BE2C (cell line): ENCODE measurements at regions not wholly inside any gene's neighbourhood (a gene's known extent, or its start where the extent isn't known, plus 50 kb on each side); places are given as distances from the start of the nearest gene placed in this dataset.

ENCODE experiments used
- DNase-seq: peaks from one replicate; pipeline ENCODE4 v3.0.0-alpha.2; 2020
- H3K27me3 ChIP-seq: fragments of 250-450 bp; sonication (Bioruptor Pico); 2 replicates; pipeline ENCODE4 v1.5.1; 2020; ENCODE audit warnings: mild to moderate bottlenecking
- H3K36me3 ChIP-seq: fragments of 250-450 bp; sonication (Bioruptor Pico); 2 replicates; pipeline ENCODE4 v1.5.1; 2020; ENCODE audit warnings: mild to moderate bottlenecking
- H3K4me1 ChIP-seq: fragments of 250-450 bp; sonication (Bioruptor Pico); 2 replicates; pipeline ENCODE4 v1.5.1; 2020
- H3K4me3 ChIP-seq: 2 replicates; pipeline ENCODE4 v1.5.1; 2011; ENCODE audit warnings: low read depth, low read length
- H3K9me3 ChIP-seq: fragments of 250-450 bp; sonication (Bioruptor Pico); 2 replicates; pipeline ENCODE4 v1.5.1; 2020
- CTCF ChIP-seq: IDR thresholded peaks from 2 replicates; pipeline ENCODE4 v1.5.1; 2012; ENCODE audit warnings: mild to moderate bottlenecking, low read depth, low read length

GRCh38 chr17:63095879-63096278 is 129.8 kb downstream of the TANC2 start:
- H3K9me3 ChIP-seq = no peaks in the 10 kb centered on the region
- H3K4me1 ChIP-seq = peaks cover 11% of the 10 kb centered on the region
- DNase-seq = no peak
- no peaks in the 10 kb centered on the region for H3K27me3 ChIP-seq
- no peaks in the 10 kb centered on the region for H3K36me3 ChIP-seq
- no peak for TF ChIP-seq CTCF
- no peak overlapping the region for H3K4me3 ChIP-seq

GRCh38 chr17:63096426-63096825 is 130.4 kb downstream of the TANC2 start:
- no peaks in the 10 kb centered on the region for H3K9me3 ChIP-seq
- no peaks in the 10 kb centered on the region for H3K36me3 ChIP-seq
- no peak for TF ChIP-seq CTCF
- H3K27me3 ChIP-seq = no peaks in the 10 kb centered on the region
- H3K4me3 ChIP-seq = no peak overlapping the region
- peaks cover 11% of the 10 kb centered on the region for H3K4me1 ChIP-seq
- no peak for DNase-seq

GRCh38 chr17:63099425-63099824 is 133.4 kb downstream of the TANC2 start:
- no peak for TF ChIP-seq CTCF
- no peak overlapping the region for H3K4me3 ChIP-seq
- no peaks in the 10 kb centered on the region for H3K9me3 ChIP-seq
- no peaks in the 10 kb centered on the region for H3K27me3 ChIP-seq
- peaks cover 5% of the 10 kb centered on the region; the same call in 1 of the 2 replicates for H3K36me3 ChIP-seq
- no peak for DNase-seq
- peaks cover 11% of the 10 kb centered on the region for H3K4me1 ChIP-seq

- no peak overlapping the region for H3K4me3 ChIP-seq
- no peak for TF ChIP-seq CTCF
Measured at GRCh38 chr17:63102034-63102433, 136.0 kb downstream of the TANC2 start.

GRCh38 chr17:63106050-63106449 is 140.0 kb downstream of the TANC2 start:
- Histone ChIP-seq H3K4me1 (peaks cover 14% of the 10 kb centered on the region), H3K9me3 (no peaks in the 10 kb centered on the region), H3K4me3 (no peak overlapping the region), H3K36me3 (peaks cover 5% of the 10 kb centered on the region; the same call in 1 of the 2 replicates), H3K27me3 (no peaks in the 10 kb centered on the region)
- DNase-seq = no peak
- no peak for TF ChIP-seq CTCF

More at GRCh38 chr17:63102034-63102433, 136.0 kb downstream of the TANC2 start:
- Histone ChIP-seq H3K4me1 (peaks cover 22% of the 10 kb centered on the region), H3K36me3 (peaks cover 5% of the 10 kb centered on the region; the same call in 1 of the 2 replicates), H3K27me3 (no peaks in the 10 kb centered on the region), H3K9me3 (no peaks in the 10 kb centered on the region)
- DNase-seq = no peak

- no peak for TF ChIP-seq CTCF
- no peaks in the 10 kb centered on the region; the same call in 1 of the 2 replicates for H3K36me3 ChIP-seq
Measured at GRCh38 chr17:63109661-63110060, 143.6 kb downstream of the TANC2 start.

More at GRCh38 chr17:63109661-63110060, 143.6 kb downstream of the TANC2 start:
- Histone ChIP-seq H3K27me3 (no peaks in the 10 kb centered on the region), H3K4me3 (no peak overlapping the region), H3K9me3 (no peaks in the 10 kb centered on the region), H3K4me1 (peaks cover 14% of the 10 kb centered on the region)
- no peak for DNase-seq
